SK-N-SH (cell line): ENCODE measurements at regions not wholly inside any gene's neighbourhood (a gene's known extent, or its start where the extent isn't known, plus 50 kb on each side); places are given as distances from the start of the nearest gene placed in this dataset.

Experiments used
- CTCF ChIA-PET: fragments of 300-600, 350-600 bp; formaldehyde crosslinking; extraction: SDS; loops from one replicate; lab custom pipeline; 2021; lab: Yijun Ruan, JAX
- POLR2A ChIA-PET: fragments of 350-600 bp; sonication (Branson Sonifier 250); formaldehyde crosslinking; extraction: SDS; loops from one replicate; lab custom pipeline; 2020; ENCODE audit warnings: antibody characterized with exemption, inconsistent platforms; lab: Yijun Ruan, JAX
- DNase-seq: peaks from one replicate; pipeline ENCODE4 v3.0.0; 2012
- H2AFZ ChIP-seq: fragments of 200-600 bp; sonication (generic); 2 replicates; pipeline ENCODE4 v1.8.1; 2016; ENCODE audit warnings: antibody characterized with exemption, mild to moderate bottlenecking, low read depth
- H3F3A ChIP-seq: fragments of 200-600 bp; sonication (generic); replicated peaks from 2 replicates; pipeline ENCODE3; 2016; ENCODE audit warnings: antibody characterized with exemption, mild to moderate bottlenecking; ENCODE audit not compliant: insufficient read depth
- H3K27ac ChIP-seq, 2 experiments: fragments of 200-500 bp in 1 of 2; fragments of 200-600 bp in 1 of 2; sonication (Bioruptor generic) in 1 of 2; sonication (generic), shearing (Covaris generic) in 1 of 2; 2 replicates each; pipeline versions ENCODE4 v1.5.1 to v1.6.1; 2014 to 2016; ENCODE audit warnings: low read depth in 2 of 2, inconsistent platforms in 1 of 2, low read length in 1 of 2, mild to moderate bottlenecking in 1 of 2, mixed read lengths in 1 of 2
- H3K27me3 ChIP-seq: fragments of 200-600 bp; sonication (generic), shearing (Covaris generic); 2 replicates; pipeline ENCODE4 v1.6.1; 2016; ENCODE audit warnings: mixed run types; ENCODE audit not compliant: insufficient read depth
- H3K36me3 ChIP-seq, 2 experiments: fragments of 200-500 bp in 1 of 2; fragments of 200-600 bp in 1 of 2; sonication (Bioruptor generic) in 1 of 2; sonication (generic) in 1 of 2; replicated peaks in 1 of 2; 2 replicates each; pipeline versions ENCODE3 to v1.5.1; 2014 to 2016; ENCODE audit warnings: low read length in 1 of 2, mild to moderate bottlenecking in 1 of 2; ENCODE audit not compliant: insufficient read depth in 2 of 2, control insufficient read depth in 1 of 2
- H3K4me1 ChIP-seq, 2 experiments: fragments of 200-500 bp in 1 of 2; fragments of 200-600 bp in 1 of 2; sonication (Bioruptor generic) in 1 of 2; sonication (generic), shearing (Covaris generic) in 1 of 2; 2 replicates each; pipeline versions ENCODE4 v1.5.1 to v1.6.1; 2014 to 2016; ENCODE audit warnings: low read depth in 1 of 2, low read length in 1 of 2, mixed run types in 1 of 2; ENCODE audit not compliant: insufficient read depth in 2 of 2, control insufficient read depth in 1 of 2
- H3K4me2 ChIP-seq: fragments of 200-600 bp; sonication (generic), shearing (Covaris generic); 2 replicates; pipeline ENCODE4 v1.6.1; 2017; ENCODE audit warnings: mixed run types
- H3K4me3 ChIP-seq, 2 experiments: fragments of 200-500 bp in 1 of 2; fragments of 200-600 bp in 1 of 2; sonication (Bioruptor generic) in 1 of 2; sonication (generic), shearing (Covaris generic) in 1 of 2; 2 replicates each; pipeline versions ENCODE4 v1.5.1 to v1.8.1; 2014 to 2016; ENCODE audit warnings: low read depth in 2 of 2, inconsistent platforms in 1 of 2, low read length in 1 of 2, mild to moderate bottlenecking in 1 of 2, mixed read lengths in 1 of 2, moderate library complexity in 1 of 2
- H3K79me2 ChIP-seq: fragments of 200-600 bp; sonication (generic); 2 replicates; pipeline ENCODE4 v1.8.1; 2017; ENCODE audit warnings: mild to moderate bottlenecking; ENCODE audit not compliant: insufficient read depth
- H3K9ac ChIP-seq: fragments of 200-600 bp; sonication (generic); 2 replicates; pipeline ENCODE4 v1.6.1; 2017; ENCODE audit warnings: mixed run types
- H3K9me2 ChIP-seq: fragments of 200-600 bp; sonication (generic); 2 replicates; pipeline ENCODE4 v1.6.1; 2017; ENCODE audit warnings: mixed run types
- H3K9me3 ChIP-seq: fragments of 200-600 bp; sonication (generic); 2 replicates; pipeline ENCODE4 v1.6.1; 2017; ENCODE audit warnings: mixed run types, mild to moderate bottlenecking, moderate library complexity
- H4K20me1 ChIP-seq: fragments of 200-600 bp; sonication (generic); 2 replicates; pipeline ENCODE4 v1.6.1; 2017; ENCODE audit warnings: mild to moderate bottlenecking, mixed run types; ENCODE audit not compliant: insufficient read depth
- ELF1 ChIP-seq: IDR thresholded peaks from 2 replicates; pipeline ENCODE4 v1.4.0; 2012
- EP300 ChIP-seq, 2 experiments: IDR thresholded peaks; 2 replicates each; pipeline versions ENCODE4 v1.4.0 to v1.6.1; 2012; ENCODE audit warnings: borderline replicate concordance in 1 of 2, low read depth in 1 of 2, low read length in 1 of 2
- EZH2phosphoT487 ChIP-seq: fragments of 200-600 bp; sonication (generic); IDR thresholded peaks from 2 replicates; pipeline ENCODE4 v1.6.1; 2017; ENCODE audit warnings: low read depth, mixed run types, mild to moderate bottlenecking, antibody characterized with exemption, moderate library complexity, borderline replicate concordance
- FOXJ3 ChIP-seq: sonication (generic); formaldehyde crosslinking; IDR thresholded peaks from 2 replicates; pipeline ENCODE4 v1.5.1; 2020; ENCODE audit warnings: mild to moderate bottlenecking, missing genetic modification reagents
- FOXM1 ChIP-seq: IDR thresholded peaks from 2 replicates; pipeline ENCODE4 v1.4.0; 2012; ENCODE audit warnings: low read depth, mild to moderate bottlenecking
- GABPA ChIP-seq: IDR thresholded peaks from 2 replicates; pipeline ENCODE4 v1.4.0; 2012; ENCODE audit warnings: low read depth, mild to moderate bottlenecking
- GATA2 ChIP-seq: sonication (generic); formaldehyde crosslinking; IDR thresholded peaks from 2 replicates; pipeline ENCODE4 v1.5.0; 2020; ENCODE audit warnings: mild to moderate bottlenecking, missing genetic modification reagents
- JUND ChIP-seq: IDR thresholded peaks from 2 replicates; pipeline ENCODE4 v1.4.0; 2012
- MEF2A ChIP-seq: IDR thresholded peaks from 2 replicates; pipeline ENCODE4 v1.4.0; 2012; ENCODE audit warnings: low read depth, borderline replicate concordance
- RFX5 ChIP-seq: IDR thresholded peaks from 2 replicates; pipeline ENCODE4 v1.6.1; 2012; ENCODE audit warnings: mild to moderate bottlenecking, improper control_type of control experiment, low read length
- SIN3A ChIP-seq: IDR thresholded peaks from 2 replicates; pipeline ENCODE4 v1.6.1; 2012; ENCODE audit warnings: low read depth, mild to moderate bottlenecking, low read length, moderate library complexity, borderline replicate concordance
- TCF12 ChIP-seq: IDR thresholded peaks from 2 replicates; pipeline ENCODE4 v1.4.0; 2012
- TEAD4 ChIP-seq: IDR thresholded peaks from 2 replicates; pipeline ENCODE4 v1.4.0; 2012; ENCODE audit warnings: mild to moderate bottlenecking, borderline replicate concordance; ENCODE audit not compliant: insufficient read depth
- YY1 ChIP-seq: IDR thresholded peaks from 2 replicates; pipeline ENCODE4 v1.4.0; 2012; ENCODE audit warnings: low read depth, mild to moderate bottlenecking
- WGBS: methylation state at CpG from one replicate; pipeline ENCODE4 v1.1.6; 2017; ENCODE audit warnings: low lambda C conversion rate; 5-methylcytosine and 5-hydroxymethylcytosine counted together
- TF ChIP-seq, protein P1 (sequence below): IDR thresholded peaks from 2 replicates; pipeline ENCODE4 v1.4.0; 2012; ENCODE audit warnings: low read depth
- TF ChIP-seq, protein P2 (sequence below): IDR thresholded peaks from 2 replicates; pipeline ENCODE4; 2012

GRCh38 chr20:22472447-22473100 is 111.8 kb downstream of the FOXA2 start:
- Histone ChIP-seq H3K9me3 (no peaks in the 10 kb centered on the region), H2AFZ (no peak overlapping the region), H3K36me3 (no peaks in the 10 kb centered on the region), H3K4me3 (no peak overlapping the region), H3K27ac (no peak overlapping the region), H3K9me2 (no peaks in the 10 kb centered on the region), H3F3A (no peaks in the 10 kb centered on the region), H3K79me2 (no peaks in the 10 kb centered on the region), H4K20me1 (no peaks in the 10 kb centered on the region), H3K9ac (no peak overlapping the region), H3K4me2 (no peak overlapping the region), H3K27me3 (peaks cover 3% of the 10 kb centered on the region; the same call in 1 of the 2 replicates), H3K4me1 (no peaks in the 10 kb centered on the region)
- POLR2A ChIA-PET: no interaction called here
- CTCF ChIA-PET: interaction anchor here (1.9 kb wide), 1 partner anchor 19 kb away, joined by 6 read pairs; no protein-coding TSS in a partner anchor
- DNase-seq: no peak
- no peak for TF ChIP-seq FOXM1
- TF ChIP-seq GATA2 (CRISPR knock-in tag): no peak
- no peak for TF ChIP-seq EP300 (IDR thresholded peaks at IDR 0.05; ENCODE audit: borderline replicate concordance in 1 of 2, low read depth in 1 of 2, low read length in 1 of 2)
- no peak for TF ChIP-seq EZH2phosphoT487
- no peak for TF ChIP-seq FOXJ3 (CRISPR knock-in tag)
- TF ChIP-seq, protein P1, sequence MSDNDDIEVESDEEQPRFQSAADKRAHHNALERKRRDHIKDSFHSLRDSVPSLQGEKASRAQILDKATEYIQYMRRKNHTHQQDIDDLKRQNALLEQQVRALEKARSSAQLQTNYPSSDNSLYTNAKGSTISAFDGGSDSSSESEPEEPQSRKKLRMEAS: no peak
- TF ChIP-seq RFX5: no peak
- TF ChIP-seq GABPA: no peak
- TF ChIP-seq YY1: no peak
- no peak for TF ChIP-seq JUND
- TF ChIP-seq, protein P2, sequence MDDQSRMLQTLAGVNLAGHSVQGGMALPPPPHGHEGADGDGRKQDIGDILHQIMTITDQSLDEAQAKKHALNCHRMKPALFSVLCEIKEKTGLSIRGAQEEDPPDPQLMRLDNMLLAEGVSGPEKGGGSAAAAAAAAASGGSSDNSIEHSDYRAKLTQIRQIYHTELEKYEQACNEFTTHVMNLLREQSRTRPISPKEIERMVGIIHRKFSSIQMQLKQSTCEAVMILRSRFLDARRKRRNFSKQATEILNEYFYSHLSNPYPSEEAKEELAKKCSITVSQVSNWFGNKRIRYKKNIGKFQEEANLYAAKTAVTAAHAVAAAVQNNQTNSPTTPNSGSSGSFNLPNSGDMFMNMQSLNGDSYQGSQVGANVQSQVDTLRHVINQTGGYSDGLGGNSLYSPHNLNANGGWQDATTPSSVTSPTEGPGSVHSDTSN: no peak
- 24% methylated on average over 18 of the region's 20 CpGs for WGBS

DNA sequence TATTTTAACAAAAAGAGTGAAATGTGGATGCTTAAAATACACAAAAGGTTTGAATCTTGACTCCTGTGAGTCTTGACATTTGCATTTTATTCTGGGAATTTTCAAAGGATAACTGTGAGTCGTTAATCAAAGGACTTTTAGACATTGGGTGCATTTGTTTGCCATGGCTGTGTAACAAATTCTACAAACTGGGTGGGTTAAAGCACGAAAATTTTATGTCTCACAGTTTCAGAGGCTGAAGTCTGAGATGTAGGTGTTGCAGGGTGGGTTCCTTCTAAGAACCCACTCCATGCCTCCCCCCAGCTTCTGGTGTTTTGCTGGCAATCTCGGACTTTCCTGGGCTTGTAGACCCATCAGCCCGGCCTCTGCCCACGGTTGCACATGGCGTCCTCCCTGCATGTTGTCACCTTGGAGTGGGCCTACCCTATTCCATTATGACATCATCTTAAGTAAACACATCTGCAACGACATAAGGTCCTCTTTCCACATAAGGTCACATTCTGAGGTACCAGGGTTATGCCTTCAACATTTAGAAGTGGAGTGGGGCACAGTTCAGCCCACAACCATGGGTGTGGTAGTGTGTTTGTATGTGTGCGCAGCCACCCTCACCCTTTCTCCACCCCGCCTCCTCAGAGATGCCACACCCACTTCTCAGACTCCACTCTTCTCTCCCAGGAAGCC is 113.1 kb downstream of the FOXA2 start:
- H3K79me2 ChIP-seq: no peaks in the 10 kb centered on the region
- H3K4me3 ChIP-seq: no peak overlapping the region
- no peak overlapping the region for H3K4me2 ChIP-seq
- H3K27me3 ChIP-seq: peaks cover 12% of the 10 kb centered on the region; the same call in 1 of the 2 replicates
- no peaks in the 10 kb centered on the region for H3K36me3 ChIP-seq
- no peaks in the 10 kb centered on the region for H3K9me3 ChIP-seq
- H2AFZ ChIP-seq: no peak overlapping the region
- WGBS: 25% methylated on average over 9 of the region's 9 CpGs
- H3K27ac ChIP-seq: no peak overlapping the region
- POLR2A ChIA-PET: no interaction called here
- H3K9me2 ChIP-seq: no peaks in the 10 kb centered on the region
- DNase-seq: no peak
- CTCF ChIA-PET: interaction anchor here (1.2 to 1.9 kb wide), 2 partner anchors 18 kb away, joined by 4 to 6 read pairs; no protein-coding TSS in a partner anchor
- H3F3A ChIP-seq: no peaks in the 10 kb centered on the region
- TF ChIP-seq TEAD4: no peak
- no peak for TF ChIP-seq SIN3A
- no peak for TF ChIP-seq ELF1
- TF ChIP-seq, protein P2: no peak
- TF ChIP-seq EZH2phosphoT487: no peak
- TF ChIP-seq MEF2A: no peak
- no peak for TF ChIP-seq TCF12
- TF ChIP-seq FOXM1: no peak
- TF ChIP-seq, protein P1: no peak
- TF ChIP-seq, all 33 proteins: peak for 0
- Histone ChIP-seq H3K9ac (no peak overlapping the region), H4K20me1 (no peaks in the 10 kb centered on the region), H3K4me1 (no peaks in the 10 kb centered on the region)
